ENCODE measurements at regions not wholly inside any gene's neighbourhood (a gene's known extent, or its start where the extent isn't known, plus 50 kb on each side); places are given as distances from the start of the nearest gene placed in this dataset.
"Not testable (repeated sequence)": the region's sequence is repeated elsewhere in the genome, so short reads cannot be mapped to it uniquely, and the experiment has no call there.

DNA sequence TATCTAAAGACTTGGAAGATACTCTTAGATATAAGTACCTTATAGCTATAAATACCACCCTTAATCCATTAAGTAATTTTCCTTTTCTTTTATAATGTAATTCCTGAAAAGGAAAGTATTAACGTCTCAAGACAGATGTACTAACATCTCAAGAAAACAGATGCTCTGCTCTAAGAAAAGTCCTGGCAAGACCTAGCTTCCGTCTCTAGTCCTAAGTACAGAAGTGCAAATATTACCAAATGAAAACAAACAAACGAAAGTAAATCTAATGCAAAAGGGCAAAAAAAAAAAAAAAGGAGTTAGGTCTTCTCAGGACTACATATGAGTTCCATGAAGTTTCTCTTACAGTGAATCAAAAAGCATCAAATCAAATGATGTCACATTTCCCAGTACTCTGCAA lies 106.8 kb upstream of the PDE10A start:
- Histone ChIP-seq H3K27me3 (ENCODE audit: control insufficient read depth in 1 of 2, insufficient read depth in 2 of 2, low read length in 1 of 2) (no peaks in the 10 kb centered on the region), H3K36me3 (ENCODE audit: control insufficient read depth in 1 of 2, insufficient read depth in 2 of 2, low read length in 1 of 2) (no peaks in the 10 kb centered on the region), H3K9me3 (ENCODE audit: control insufficient read depth, low read length) (no peaks in the 10 kb centered on the region), H3K27ac (ENCODE audit: low read depth in 1 of 2, low read length in 2 of 2) (no peak overlapping the region), H3K4me3 (ENCODE audit: low read length in 2 of 2) (no peak overlapping the region), H3K4me1 (ENCODE audit: control insufficient read depth in 1 of 2, insufficient read depth in 2 of 2, low read length in 2 of 2) (no peaks in the 10 kb centered on the region)
- WGBS, 2 donors: 24% methylated on average over 3 of the region's 3 CpGs
- intact Hi-C loops (cut with DNase I): no loop called here
- no peak for DNase-seq
- no peak for ATAC-seq (ENCODE audit: low FRiP score)

DNA sequence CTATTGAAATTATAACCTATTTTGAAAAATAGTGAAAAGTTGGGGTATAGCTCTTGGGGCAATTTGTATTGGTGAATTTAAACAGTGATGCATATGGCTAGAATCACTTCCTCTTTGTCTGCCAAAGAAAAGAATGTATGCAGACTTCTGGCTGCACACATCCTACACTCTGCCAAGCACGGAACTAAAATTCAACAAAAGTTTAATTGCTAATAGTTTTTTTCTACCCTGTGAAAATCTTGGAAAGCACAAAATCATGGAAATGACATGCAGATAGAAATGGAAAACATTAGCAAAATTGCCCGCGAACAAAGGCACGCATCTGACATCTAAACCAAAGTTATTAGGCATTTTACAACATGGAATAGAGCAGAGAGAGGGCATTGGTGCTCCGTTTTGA lies 106.4 kb upstream of the PDE10A start:
- intact Hi-C loops (cut with DNase I): no loop called here
- Histone ChIP-seq H3K9me3 (ENCODE audit: control insufficient read depth, low read length) (no peaks in the 10 kb centered on the region), H3K4me1 (ENCODE audit: control insufficient read depth in 1 of 2, insufficient read depth in 2 of 2, low read length in 2 of 2) (no peaks in the 10 kb centered on the region), H3K36me3 (ENCODE audit: control insufficient read depth in 1 of 2, insufficient read depth in 2 of 2, low read length in 1 of 2) (no peaks in the 10 kb centered on the region), H3K27me3 (ENCODE audit: control insufficient read depth in 1 of 2, insufficient read depth in 2 of 2, low read length in 1 of 2) (no peaks in the 10 kb centered on the region), H3K4me3 (ENCODE audit: low read length in 2 of 2) (no peak overlapping the region), H3K27ac (ENCODE audit: low read depth in 1 of 2, low read length in 2 of 2) (no peak overlapping the region)
- 7 to 12% methylated on average over 5 of the region's 5 CpGs for WGBS, 2 donors
- ATAC-seq (ENCODE audit: low FRiP score) (no peak), DNase-seq (no peak)

- Histone ChIP-seq H3K27ac (ENCODE audit: low read depth in 1 of 2, low read length in 2 of 2) (no peak overlapping the region), H3K27me3 (ENCODE audit: control insufficient read depth in 1 of 2, insufficient read depth in 2 of 2, low read length in 1 of 2) (no peaks in the 10 kb centered on the region), H3K9me3 (ENCODE audit: control insufficient read depth, low read length) (no peaks in the 10 kb centered on the region), H3K4me3 (ENCODE audit: low read length in 2 of 2) (no peak overlapping the region), H3K4me1 (ENCODE audit: control insufficient read depth in 1 of 2, insufficient read depth in 2 of 2, low read length in 2 of 2) (no peaks in the 10 kb centered on the region), H3K36me3 (ENCODE audit: control insufficient read depth in 1 of 2, insufficient read depth in 2 of 2, low read length in 1 of 2) (no peaks in the 10 kb centered on the region)
- intact Hi-C loops (cut with DNase I): no loop called here
- DNase-seq: no peak
- no peak for ATAC-seq (ENCODE audit: low FRiP score)
- WGBS, 2 donors: 48 to 52% methylated on average over 1 of the region's 1 CpG
Measured at GRCh38 chr6:165768961-165769360, 105.9 kb upstream of the PDE10A start.

DNA sequence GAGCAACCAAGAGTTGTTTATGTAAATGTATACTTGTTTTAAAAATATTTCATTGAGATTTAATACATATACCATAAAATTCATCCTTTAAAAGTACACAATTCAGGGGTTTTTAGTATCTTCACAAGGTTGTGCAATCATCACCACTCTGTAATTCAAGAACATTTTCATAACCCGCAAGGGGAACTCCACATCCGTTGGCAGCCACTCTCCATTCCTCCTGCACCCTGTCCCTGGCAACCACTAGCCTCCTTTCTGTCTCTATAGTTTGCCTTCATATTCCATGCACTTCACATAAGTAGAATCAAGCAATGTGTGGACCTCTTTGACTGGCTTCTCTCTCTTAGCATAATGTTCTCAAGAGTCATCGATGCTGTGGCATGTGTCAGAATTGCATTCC lies 104.2 kb upstream of the PDE10A start:
- no peak overlapping the region for H3K4me3 ChIP-seq (ENCODE audit: low read length in 2 of 2)
- no peaks in the 10 kb centered on the region for H3K4me1 ChIP-seq (ENCODE audit: control insufficient read depth in 1 of 2, insufficient read depth in 2 of 2, low read length in 2 of 2)
- no peak for ATAC-seq (ENCODE audit: low FRiP score)
- peaks cover 1% of the 10 kb centered on the region for H3K9me3 ChIP-seq (ENCODE audit: control insufficient read depth, low read length)
- DNase-seq: no peak
- H3K27ac ChIP-seq (ENCODE audit: low read depth in 1 of 2, low read length in 2 of 2): no peak overlapping the region
- H3K27me3 ChIP-seq (ENCODE audit: control insufficient read depth in 1 of 2, insufficient read depth in 2 of 2, low read length in 1 of 2): no peaks in the 10 kb centered on the region
- intact Hi-C loops (cut with DNase I): no loop called here
- WGBS, 2 donors: 61 to 68% methylated on average over 3 of the region's 3 CpGs
- no peaks in the 10 kb centered on the region for H3K36me3 ChIP-seq (ENCODE audit: control insufficient read depth in 1 of 2, insufficient read depth in 2 of 2, low read length in 1 of 2)

GRCh38 chr6:165766457-165766856 lies 103.4 kb upstream of the PDE10A start:
- no peaks in the 10 kb centered on the region for H3K36me3 ChIP-seq (ENCODE audit: control insufficient read depth in 1 of 2, insufficient read depth in 2 of 2, low read length in 1 of 2)
- no peaks in the 10 kb centered on the region for H3K4me1 ChIP-seq (ENCODE audit: control insufficient read depth in 1 of 2, insufficient read depth in 2 of 2, low read length in 2 of 2)
- 56 to 60% methylated on average over 4 of the region's 4 CpGs for WGBS, 2 donors
- intact Hi-C loops (cut with DNase I): no loop called here
- no peaks in the 10 kb centered on the region for H3K27me3 ChIP-seq (ENCODE audit: control insufficient read depth in 1 of 2, insufficient read depth in 2 of 2, low read length in 1 of 2)
- peaks cover 3% of the 10 kb centered on the region for H3K9me3 ChIP-seq (ENCODE audit: control insufficient read depth, low read length)
- ATAC-seq (ENCODE audit: low FRiP score) (no peak), DNase-seq (no peak)
- H3K4me3 ChIP-seq (ENCODE audit: low read length in 2 of 2): no peak overlapping the region
- H3K27ac ChIP-seq (ENCODE audit: low read depth in 1 of 2, low read length in 2 of 2): no peak overlapping the region

- no peak for DNase-seq
- no peak overlapping the region for H3K4me3 ChIP-seq (ENCODE audit: low read length in 2 of 2)
- H3K27me3 ChIP-seq (ENCODE audit: control insufficient read depth in 1 of 2, insufficient read depth in 2 of 2, low read length in 1 of 2): no peaks in the 10 kb centered on the region
- no peak for ATAC-seq (ENCODE audit: low FRiP score)
- intact Hi-C loops (cut with DNase I): no loop called here
- 96% methylated on average over 7 of the region's 7 CpGs for WGBS, 2 donors
- H3K4me1 ChIP-seq (ENCODE audit: control insufficient read depth in 1 of 2, insufficient read depth in 2 of 2, low read length in 2 of 2): no peaks in the 10 kb centered on the region
- peaks cover 3% of the 10 kb centered on the region for H3K9me3 ChIP-seq (ENCODE audit: control insufficient read depth, low read length)
- no peak overlapping the region for H3K27ac ChIP-seq (ENCODE audit: low read depth in 1 of 2, low read length in 2 of 2)
- H3K36me3 ChIP-seq (ENCODE audit: control insufficient read depth in 1 of 2, insufficient read depth in 2 of 2, low read length in 1 of 2): no peaks in the 10 kb centered on the region
Measured at GRCh38 chr6:165766026-165766425, 103.0 kb upstream of the PDE10A start.

GRCh38 chr6:165765256-165765655 lies 102.2 kb upstream of the PDE10A start:
- H3K27ac ChIP-seq (ENCODE audit: low read depth in 1 of 2, low read length in 2 of 2); H3K4me1 ChIP-seq (ENCODE audit: control insufficient read depth in 1 of 2, insufficient read depth in 2 of 2, low read length in 2 of 2); H3K4me3 ChIP-seq (ENCODE audit: low read length in 2 of 2); H3K9me3 ChIP-seq (ENCODE audit: control insufficient read depth, low read length); H3K27me3 ChIP-seq (ENCODE audit: control insufficient read depth in 1 of 2, insufficient read depth in 2 of 2, low read length in 1 of 2); H3K36me3 ChIP-seq (ENCODE audit: control insufficient read depth in 1 of 2, insufficient read depth in 2 of 2, low read length in 1 of 2); intact Hi-C loops (cut with DNase I); DNase-seq; ATAC-seq (ENCODE audit: low FRiP score): not testable (repeated sequence)
- WGBS, 2 donors: 94 to 95% methylated on average over 14 to 33 of the region's 33 CpGs

DNA sequence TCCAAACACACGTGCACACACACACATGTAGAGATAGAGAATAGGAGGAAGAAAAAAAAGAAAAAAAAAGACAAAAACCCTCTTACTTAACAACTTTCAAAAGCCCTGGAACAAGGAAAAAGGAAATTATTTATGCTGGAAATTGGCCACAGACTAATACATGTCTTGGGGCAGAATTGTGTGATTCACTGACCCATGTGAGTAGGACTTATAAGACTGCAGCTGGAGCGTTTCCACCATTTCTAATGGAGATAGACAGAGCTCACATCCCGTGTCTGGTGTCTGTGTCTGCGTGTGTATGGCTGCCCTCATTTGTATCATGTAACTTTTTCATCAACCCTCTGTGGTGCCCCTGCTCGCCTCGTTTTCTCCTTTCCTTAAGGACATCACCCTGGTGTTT lies 99.8 kb upstream of the PDE10A start:
- ATAC-seq (ENCODE audit: low FRiP score) (no peak), DNase-seq (no peak)
- 79 to 86% methylated on average over 6 of the region's 6 CpGs for WGBS, 2 donors
- H3K27me3 ChIP-seq (ENCODE audit: control insufficient read depth in 1 of 2, insufficient read depth in 2 of 2, low read length in 1 of 2): no peaks in the 10 kb centered on the region
- H3K9me3 ChIP-seq (ENCODE audit: control insufficient read depth, low read length): peaks cover 3% of the 10 kb centered on the region
- intact Hi-C loops (cut with DNase I): no loop called here
- no peaks in the 10 kb centered on the region for H3K36me3 ChIP-seq (ENCODE audit: control insufficient read depth in 1 of 2, insufficient read depth in 2 of 2, low read length in 1 of 2)
- no peak overlapping the region for H3K27ac ChIP-seq (ENCODE audit: low read depth in 1 of 2, low read length in 2 of 2)
- H3K4me3 ChIP-seq (ENCODE audit: low read length in 2 of 2): no peak overlapping the region
- H3K4me1 ChIP-seq (ENCODE audit: control insufficient read depth in 1 of 2, insufficient read depth in 2 of 2, low read length in 2 of 2): no peaks in the 10 kb centered on the region

- DNase-seq: no peak
- no peaks in the 10 kb centered on the region for H3K36me3 ChIP-seq (ENCODE audit: control insufficient read depth in 1 of 2, insufficient read depth in 2 of 2, low read length in 1 of 2)
- no peak overlapping the region for H3K4me3 ChIP-seq (ENCODE audit: low read length in 2 of 2)
- no peaks in the 10 kb centered on the region for H3K27me3 ChIP-seq (ENCODE audit: control insufficient read depth in 1 of 2, insufficient read depth in 2 of 2, low read length in 1 of 2)
- WGBS, 2 donors: 86 to 88% methylated on average over 2 of the region's 2 CpGs
- no peaks in the 10 kb centered on the region for H3K4me1 ChIP-seq (ENCODE audit: control insufficient read depth in 1 of 2, insufficient read depth in 2 of 2, low read length in 2 of 2)
- no peak overlapping the region for H3K27ac ChIP-seq (ENCODE audit: low read depth in 1 of 2, low read length in 2 of 2)
- ATAC-seq (ENCODE audit: low FRiP score): no peak
- intact Hi-C loops (cut with DNase I): no loop called here
- peaks cover 3% of the 10 kb centered on the region for H3K9me3 ChIP-seq (ENCODE audit: control insufficient read depth, low read length)
Measured at GRCh38 chr6:165762125-165762524, 99.1 kb upstream of the PDE10A start.

Measured in aorta (tissue), 5 donors.